ENCODE measurements at regions not wholly inside any gene's neighbourhood (a gene's known extent, or its start where the extent isn't known, plus 50 kb on each side); places are given as distances from the start of the nearest gene placed in this dataset.
"Not testable (repeated sequence)": the region's sequence is repeated elsewhere in the genome, so short reads cannot be mapped to it uniquely, and the experiment has no call there.

GRCh38 chr13:83117046-83117445 is 765.2 kb downstream of the SLITRK1 start:
- no peak for DNase-seq (ENCODE audit: low read depth)

GRCh38 chr13:83101574-83102247 is 780.6 kb downstream of the SLITRK1 start:
- DNase-seq (ENCODE audit: low read depth) = not testable (repeated sequence)

- no peak for DNase-seq (ENCODE audit: low read depth)
Observed at GRCh38 chr13:83100237-83100636, 782.0 kb downstream of the SLITRK1 start.

- DNase-seq (ENCODE audit: low read depth) = no peak
Observed at GRCh38 chr13:83088858-83089257, 793.4 kb downstream of the SLITRK1 start.

- no peak for DNase-seq (ENCODE audit: low read depth)
Observed at GRCh38 chr13:83086948-83087347, 795.3 kb downstream of the SLITRK1 start.

- peak; percentile 29 for DNase-seq (ENCODE audit: low read depth)
Observed at GRCh38 chr13:83086088-83086487, 796.2 kb downstream of the SLITRK1 start.

- peak; percentile 66 for DNase-seq (ENCODE audit: low read depth)
Observed at GRCh38 chr13:83085186-83085900, 796.9 kb downstream of the SLITRK1 start.

- no peak for DNase-seq (ENCODE audit: low read depth)
Observed at GRCh38 chr13:83077499-83077898, 804.8 kb downstream of the SLITRK1 start.

GRCh38 chr13:83073930-83074329 is 808.3 kb downstream of the SLITRK1 start:
- peak; percentile 65 for DNase-seq (ENCODE audit: low read depth)

- DNase-seq (ENCODE audit: low read depth) = peak; percentile 88
Observed at GRCh38 chr13:83065108-83065507, 817.2 kb downstream of the SLITRK1 start.

- DNase-seq (ENCODE audit: low read depth) = peak; percentile 65
Observed at GRCh38 chr13:83057119-83057518, 825.2 kb downstream of the SLITRK1 start.

GRCh38 chr13:83056269-83056668 is 826.0 kb downstream of the SLITRK1 start:
- DNase-seq (ENCODE audit: low read depth) = no peak

- DNase-seq (ENCODE audit: low read depth) = no peak
Observed at GRCh38 chr13:83048419-83048818, 833.9 kb downstream of the SLITRK1 start.

GRCh38 chr13:83024955-83025594 is 857.2 kb downstream of the SLITRK1 start:
- DNase-seq (ENCODE audit: low read depth) = peak; percentile 36

GRCh38 chr13:83024232-83024631 is 858.0 kb downstream of the SLITRK1 start:
- peak; percentile 44 for DNase-seq (ENCODE audit: low read depth)

GRCh38 chr13:83019986-83020385 is 862.3 kb downstream of the SLITRK1 start:
- DNase-seq (ENCODE audit: low read depth) = no peak

GRCh38 chr13:83009987-83010386 is 872.3 kb downstream of the SLITRK1 start:
- DNase-seq (ENCODE audit: low read depth) = no peak

GRCh38 chr13:83008212-83008929 is 873.9 kb downstream of the SLITRK1 start:
- DNase-seq (ENCODE audit: low read depth) = peak; percentile 42

GRCh38 chr13:83007226-83007625 is 875.0 kb downstream of the SLITRK1 start:
- DNase-seq (ENCODE audit: low read depth) = no peak

- DNase-seq (ENCODE audit: low read depth) = no peak
Observed at GRCh38 chr13:83003185-83003584, 879.1 kb downstream of the SLITRK1 start.

- DNase-seq (ENCODE audit: low read depth) = no peak
Observed at GRCh38 chr13:82993417-82993816, 888.9 kb downstream of the SLITRK1 start.

GRCh38 chr13:82976499-82976898 is 905.8 kb downstream of the SLITRK1 start:
- peak; percentile 12 for DNase-seq (ENCODE audit: low read depth)

Measured in iris pigment epithelial cell (primary cell).